ENCODE measurements at regions not wholly inside any gene's neighbourhood (a gene's known extent, or its start where the extent isn't known, plus 50 kb on each side); places are given as distances from the start of the nearest gene placed in this dataset.
A peak's percentile ranks its signal among the peaks of the same experiment; 100 is the strongest.

DNA sequence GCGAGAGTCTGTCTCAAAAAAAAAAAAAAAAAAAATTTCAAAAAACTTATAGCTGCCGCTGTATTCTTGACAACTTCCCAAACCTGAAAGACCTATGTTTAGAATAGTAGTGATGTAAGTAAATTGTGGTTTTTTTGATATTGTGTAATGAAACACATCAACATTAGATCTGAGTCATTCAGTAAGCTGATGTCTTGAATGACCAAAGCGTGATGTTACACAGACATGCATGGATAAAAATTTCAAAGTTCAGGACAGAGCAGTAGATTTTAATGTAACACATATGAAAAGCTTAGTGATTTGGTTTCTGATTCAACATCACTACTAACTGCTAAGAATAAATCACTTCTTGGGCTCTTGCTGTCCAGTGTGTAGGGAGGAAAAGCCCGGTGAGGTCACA is 69.3 kb upstream of the MEX3C start (continued):
- TF ChIP-seq GABPB1 (CRISPR knock-in tag; IDR thresholded peaks at IDR 0.05) (no peak), NR3C1 (CRISPR knock-in tag; conservative IDR thresholded peaks at IDR 0.05; ENCODE audit: low read depth) (no peak), KAT7 (CRISPR knock-in tag; IDR thresholded peaks at IDR 0.05; ENCODE audit: borderline replicate concordance) (no peak)

DNA sequence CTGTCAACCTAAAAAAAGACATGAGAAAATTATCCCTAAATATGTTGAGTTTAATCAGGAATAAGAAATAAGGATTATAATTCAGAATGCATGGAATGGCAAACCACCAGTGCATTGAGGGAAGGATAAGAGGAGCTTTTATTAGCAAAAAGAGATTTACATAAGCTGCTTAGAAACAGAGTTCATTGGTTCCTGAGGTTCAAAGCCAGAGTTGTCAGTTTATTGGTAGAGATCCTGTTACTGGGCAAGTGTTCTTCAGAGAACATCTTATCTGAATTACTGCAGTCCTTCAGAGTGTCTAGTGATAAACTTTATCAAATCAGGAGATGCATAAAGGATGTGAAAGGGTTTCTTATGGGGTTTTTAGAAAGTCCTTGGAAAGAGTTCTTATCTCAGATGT is 76.0 kb upstream of the MEX3C start:
- ChIA-PET POLR2A (interaction anchor here (0.7 kb wide), 1 partner anchor 252 kb away, joined by 3 read pairs; no protein-coding TSS in a partner anchor), CTCF (interaction anchor here (0.9 kb wide), 1 partner anchor 57 kb away, joined by 5 read pairs; no protein-coding TSS in a partner anchor)
- Mint-ChIP-seq H3K27me3 (ENCODE audit: low read depth) (no peaks in the 10 kb centered on the region), H3K9me3 (peaks cover 19% of the 10 kb centered on the region), H3K4me3 (no peak overlapping the region), H3K27ac (no peak overlapping the region), H3K36me3 (no peaks in the 10 kb centered on the region), H3K4me1 (peaks cover 43% of the 10 kb centered on the region)
- DNase-seq (ENCODE audit: low spot score): no peak
- TF ChIP-seq USF2 (CRISPR knock-in tag; IDR thresholded peaks at IDR 0.05): no peak
- TF ChIP-seq, protein P1, sequence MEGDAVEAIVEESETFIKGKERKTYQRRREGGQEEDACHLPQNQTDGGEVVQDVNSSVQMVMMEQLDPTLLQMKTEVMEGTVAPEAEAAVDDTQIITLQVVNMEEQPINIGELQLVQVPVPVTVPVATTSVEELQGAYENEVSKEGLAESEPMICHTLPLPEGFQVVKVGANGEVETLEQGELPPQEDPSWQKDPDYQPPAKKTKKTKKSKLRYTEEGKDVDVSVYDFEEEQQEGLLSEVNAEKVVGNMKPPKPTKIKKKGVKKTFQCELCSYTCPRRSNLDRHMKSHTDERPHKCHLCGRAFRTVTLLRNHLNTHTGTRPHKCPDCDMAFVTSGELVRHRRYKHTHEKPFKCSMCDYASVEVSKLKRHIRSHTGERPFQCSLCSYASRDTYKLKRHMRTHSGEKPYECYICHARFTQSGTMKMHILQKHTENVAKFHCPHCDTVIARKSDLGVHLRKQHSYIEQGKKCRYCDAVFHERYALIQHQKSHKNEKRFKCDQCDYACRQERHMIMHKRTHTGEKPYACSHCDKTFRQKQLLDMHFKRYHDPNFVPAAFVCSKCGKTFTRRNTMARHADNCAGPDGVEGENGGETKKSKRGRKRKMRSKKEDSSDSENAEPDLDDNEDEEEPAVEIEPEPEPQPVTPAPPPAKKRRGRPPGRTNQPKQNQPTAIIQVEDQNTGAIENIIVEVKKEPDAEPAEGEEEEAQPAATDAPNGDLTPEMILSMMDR (IDR thresholded peaks at IDR 0.05): no peak
- no peak for TF ChIP-seq FOXJ3 (CRISPR knock-in tag; IDR thresholded peaks at IDR 0.05; ENCODE audit: borderline replicate concordance)
- no peak for ATAC-seq

GRCh38 chr18:51275712-51276476 is 78.4 kb upstream of the MEX3C start:
- Mint-ChIP-seq H3K36me3 (no peaks in the 10 kb centered on the region), H3K4me3 (no peak overlapping the region), H3K27me3 (ENCODE audit: low read depth) (no peaks in the 10 kb centered on the region), H3K9me3 (peaks cover 12% of the 10 kb centered on the region), H3K4me1 (peaks cover 43% of the 10 kb centered on the region), H3K27ac (0 out of 2 replicates have a peak overlapping the region, but pooled peaks have one; percentile 19)
- CTCF ChIA-PET: interaction anchor here (0.6 to 1.3 kb wide), 2 partner anchors 78 to 128 kb away, joined by 4 to 10 read pairs; no protein-coding TSS in a partner anchor
- ATAC-seq (no peak), DNase-seq (ENCODE audit: low spot score) (no peak)
- TF ChIP-seq GRHL2 (CRISPR knock-in tag; IDR thresholded peaks at IDR 0.05; ENCODE audit: insufficient replicate concordance, severe bottlenecking) (no peak), ESRRA (CRISPR knock-in tag; IDR thresholded peaks at IDR 0.05; ENCODE audit: borderline replicate concordance) (no peak), FOXP1 (CRISPR knock-in tag; IDR thresholded peaks at IDR 0.05; ENCODE audit: borderline replicate concordance) (no peak), ATF1 (CRISPR knock-in tag; IDR thresholded peaks at IDR 0.05) (no peak), ZNF671 (CRISPR knock-in tag; IDR thresholded peaks at IDR 0.05) (no peak), ZNF219 (CRISPR knock-in tag; IDR thresholded peaks at IDR 0.05; ENCODE audit: borderline replicate concordance) (no peak), ZNF121 (CRISPR knock-in tag; IDR thresholded peaks at IDR 0.05) (no peak), SOX15 (CRISPR knock-in tag; IDR thresholded peaks at IDR 0.05) (no peak), MXD4 (CRISPR knock-in tag; IDR thresholded peaks at IDR 0.05; ENCODE audit: borderline replicate concordance) (no peak), TEAD4 (CRISPR knock-in tag; IDR thresholded peaks at IDR 0.05) (no peak), ZNF232 (CRISPR knock-in tag; IDR thresholded peaks at IDR 0.05) (no peak), NFATC4 (CRISPR knock-in tag; IDR thresholded peaks at IDR 0.05) (no peak), ZNF396 (CRISPR knock-in tag; IDR thresholded peaks at IDR 0.05; ENCODE audit: borderline replicate concordance) (no peak), ZNF423 (CRISPR knock-in tag; IDR thresholded peaks at IDR 0.05) (no peak)
- TF ChIP-seq, protein P2, sequence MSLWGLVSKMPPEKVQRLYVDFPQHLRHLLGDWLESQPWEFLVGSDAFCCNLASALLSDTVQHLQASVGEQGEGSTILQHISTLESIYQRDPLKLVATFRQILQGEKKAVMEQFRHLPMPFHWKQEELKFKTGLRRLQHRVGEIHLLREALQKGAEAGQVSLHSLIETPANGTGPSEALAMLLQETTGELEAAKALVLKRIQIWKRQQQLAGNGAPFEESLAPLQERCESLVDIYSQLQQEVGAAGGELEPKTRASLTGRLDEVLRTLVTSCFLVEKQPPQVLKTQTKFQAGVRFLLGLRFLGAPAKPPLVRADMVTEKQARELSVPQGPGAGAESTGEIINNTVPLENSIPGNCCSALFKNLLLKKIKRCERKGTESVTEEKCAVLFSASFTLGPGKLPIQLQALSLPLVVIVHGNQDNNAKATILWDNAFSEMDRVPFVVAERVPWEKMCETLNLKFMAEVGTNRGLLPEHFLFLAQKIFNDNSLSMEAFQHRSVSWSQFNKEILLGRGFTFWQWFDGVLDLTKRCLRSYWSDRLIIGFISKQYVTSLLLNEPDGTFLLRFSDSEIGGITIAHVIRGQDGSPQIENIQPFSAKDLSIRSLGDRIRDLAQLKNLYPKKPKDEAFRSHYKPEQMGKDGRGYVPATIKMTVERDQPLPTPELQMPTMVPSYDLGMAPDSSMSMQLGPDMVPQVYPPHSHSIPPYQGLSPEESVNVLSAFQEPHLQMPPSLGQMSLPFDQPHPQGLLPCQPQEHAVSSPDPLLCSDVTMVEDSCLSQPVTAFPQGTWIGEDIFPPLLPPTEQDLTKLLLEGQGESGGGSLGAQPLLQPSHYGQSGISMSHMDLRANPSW (CRISPR knock-in tag; conservative IDR thresholded peaks at IDR 0.05; ENCODE audit: low read depth): no peak
- TF ChIP-seq, protein P3, sequence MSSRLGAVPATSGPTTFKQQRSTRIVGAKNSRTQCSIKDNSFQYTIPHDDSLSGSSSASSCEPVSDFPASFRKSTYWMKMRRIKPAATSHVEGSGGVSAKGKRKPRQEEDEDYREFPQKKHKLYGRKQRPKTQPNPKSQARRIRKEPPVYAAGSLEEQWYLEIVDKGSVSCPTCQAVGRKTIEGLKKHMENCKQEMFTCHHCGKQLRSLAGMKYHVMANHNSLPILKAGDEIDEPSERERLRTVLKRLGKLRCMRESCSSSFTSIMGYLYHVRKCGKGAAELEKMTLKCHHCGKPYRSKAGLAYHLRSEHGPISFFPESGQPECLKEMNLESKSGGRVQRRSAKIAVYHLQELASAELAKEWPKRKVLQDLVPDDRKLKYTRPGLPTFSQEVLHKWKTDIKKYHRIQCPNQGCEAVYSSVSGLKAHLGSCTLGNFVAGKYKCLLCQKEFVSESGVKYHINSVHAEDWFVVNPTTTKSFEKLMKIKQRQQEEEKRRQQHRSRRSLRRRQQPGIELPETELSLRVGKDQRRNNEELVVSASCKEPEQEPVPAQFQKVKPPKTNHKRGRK (CRISPR knock-in tag; IDR thresholded peaks at IDR 0.05; ENCODE audit: borderline replicate concordance): no peak
- TF ChIP-seq, protein P4, sequence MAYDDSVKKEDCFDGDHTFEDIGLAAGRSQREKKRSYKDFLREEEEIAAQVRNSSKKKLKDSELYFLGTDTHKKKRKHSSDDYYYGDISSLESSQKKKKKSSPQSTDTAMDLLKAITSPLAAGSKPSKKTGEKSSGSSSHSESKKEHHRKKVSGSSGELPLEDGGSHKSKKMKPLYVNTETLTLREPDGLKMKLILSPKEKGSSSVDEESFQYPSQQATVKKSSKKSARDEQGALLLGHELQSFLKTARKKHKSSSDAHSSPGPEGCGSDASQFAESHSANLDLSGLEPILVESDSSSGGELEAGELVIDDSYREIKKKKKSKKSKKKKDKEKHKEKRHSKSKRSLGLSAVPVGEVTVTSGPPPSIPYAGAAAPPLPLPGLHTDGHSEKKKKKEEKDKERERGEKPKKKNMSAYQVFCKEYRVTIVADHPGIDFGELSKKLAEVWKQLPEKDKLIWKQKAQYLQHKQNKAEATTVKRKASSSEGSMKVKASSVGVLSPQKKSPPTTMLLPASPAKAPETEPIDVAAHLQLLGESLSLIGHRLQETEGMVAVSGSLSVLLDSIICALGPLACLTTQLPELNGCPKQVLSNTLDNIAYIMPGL (CRISPR knock-in tag; IDR thresholded peaks at IDR 0.05): no peak
- POLR2A ChIA-PET: interaction anchor here (0.7 kb wide), 1 partner anchor 19 kb away, joined by 4 read pairs; no protein-coding TSS in a partner anchor
